ENCODE measurements at regions not wholly inside any gene's neighbourhood (a gene's known extent, or its start where the extent isn't known, plus 50 kb on each side); places are given as distances from the start of the nearest gene placed in this dataset.

- Histone ChIP-seq H3K79me2 (ENCODE audit: insufficient read depth) (no peaks in the 10 kb centered on the region), H3K4me2 (ENCODE audit: unreplicated experiment) (no peak overlapping the region), H3K9me2 (ENCODE audit: insufficient read depth) (no peaks in the 10 kb centered on the region), H3K4me1 (ENCODE audit: insufficient read depth) (no peaks in the 10 kb centered on the region), H3K9me3 (ENCODE audit: low read depth) (no peaks in the 10 kb centered on the region), H3K4me3 (no peak overlapping the region), H3K27ac (no peak overlapping the region), H3F3A (ENCODE audit: insufficient read depth) (no peaks in the 10 kb centered on the region), H3K36me3 (ENCODE audit: low read depth) (no peaks in the 10 kb centered on the region), H3K9ac (no peak overlapping the region), H3K27me3 (replicated peaks; ENCODE audit: insufficient read depth) (no peaks in the 10 kb centered on the region), H2AFZ (no peak overlapping the region), H4K20me1 (ENCODE audit: insufficient read depth) (no peaks in the 10 kb centered on the region)
- WGBS, 2 experiments (ENCODE audit: low coverage in 1 of 2, low lambda C conversion rate in 2 of 2, missing lambda C conversion rate in 2 of 2): 28 to 31% methylated on average over 31 to 32 of the region's 32 CpGs
- in situ Hi-C loops (cut with MboI): no loop called here
- TF ChIP-seq EZH2 (IDR thresholded peaks at IDR 0.05; ENCODE audit: insufficient read depth, poor library complexity, severe bottlenecking) (no peak), EZH2phosphoT487 (IDR thresholded peaks at IDR 0.05; ENCODE audit: insufficient read depth, low read depth) (no peak)
- no peak for DNase-seq
Measured at GRCh38 chr14:97033556-97034081, 236.4 kb downstream of the VRK1 start.

GRCh38 chr14:97036086-97036852 lies 239.1 kb downstream of the VRK1 start:
- in situ Hi-C loops (cut with MboI): no loop called here
- Histone ChIP-seq H3K9ac (no peak overlapping the region), H3K9me3 (ENCODE audit: low read depth) (no peaks in the 10 kb centered on the region), H2AFZ (no peak overlapping the region), H3K4me2 (ENCODE audit: unreplicated experiment) (no peak overlapping the region), H3K27ac (no peak overlapping the region), H3K9me2 (ENCODE audit: insufficient read depth) (no peaks in the 10 kb centered on the region), H3K36me3 (ENCODE audit: low read depth) (no peaks in the 10 kb centered on the region), H3K4me3 (no peak overlapping the region), H3F3A (ENCODE audit: insufficient read depth) (no peaks in the 10 kb centered on the region), H3K27me3 (replicated peaks; ENCODE audit: insufficient read depth) (no peaks in the 10 kb centered on the region), H3K4me1 (ENCODE audit: insufficient read depth) (no peaks in the 10 kb centered on the region), H4K20me1 (ENCODE audit: insufficient read depth) (no peaks in the 10 kb centered on the region), H3K79me2 (ENCODE audit: insufficient read depth) (no peaks in the 10 kb centered on the region)
- no peak for TF ChIP-seq EZH2 (IDR thresholded peaks at IDR 0.05; ENCODE audit: insufficient read depth, poor library complexity, severe bottlenecking)
- TF ChIP-seq EZH2phosphoT487 (IDR thresholded peaks at IDR 0.05; ENCODE audit: insufficient read depth, low read depth): no peak
- WGBS, 2 experiments (ENCODE audit: low coverage in 1 of 2, low lambda C conversion rate in 2 of 2, missing lambda C conversion rate in 2 of 2): 28 to 33% methylated on average over 16 of the region's 16 CpGs
- no peak for DNase-seq

GRCh38 chr14:97039717-97040363 lies 242.7 kb downstream of the VRK1 start:
- Histone ChIP-seq H3K27ac (no peak overlapping the region), H3K9ac (no peak overlapping the region), H3K4me1 (ENCODE audit: insufficient read depth) (no peaks in the 10 kb centered on the region), H3K36me3 (ENCODE audit: low read depth) (no peaks in the 10 kb centered on the region), H3K79me2 (ENCODE audit: insufficient read depth) (no peaks in the 10 kb centered on the region), H3K27me3 (replicated peaks; ENCODE audit: insufficient read depth) (no peaks in the 10 kb centered on the region), H3K4me3 (no peak overlapping the region), H3K9me3 (ENCODE audit: low read depth) (no peaks in the 10 kb centered on the region), H3K4me2 (ENCODE audit: unreplicated experiment) (no peak overlapping the region), H3F3A (ENCODE audit: insufficient read depth) (no peaks in the 10 kb centered on the region), H4K20me1 (ENCODE audit: insufficient read depth) (no peaks in the 10 kb centered on the region), H2AFZ (no peak overlapping the region), H3K9me2 (ENCODE audit: insufficient read depth) (no peaks in the 10 kb centered on the region)
- in situ Hi-C loops (cut with MboI): no loop called here
- WGBS, 2 experiments (ENCODE audit: low coverage in 1 of 2, low lambda C conversion rate in 2 of 2, missing lambda C conversion rate in 2 of 2): 13 to 24% methylated on average over 1 of the region's 1 CpG
- no peak for TF ChIP-seq EZH2phosphoT487 (IDR thresholded peaks at IDR 0.05; ENCODE audit: insufficient read depth, low read depth)
- TF ChIP-seq EZH2 (IDR thresholded peaks at IDR 0.05; ENCODE audit: insufficient read depth, poor library complexity, severe bottlenecking): no peak
- no peak for DNase-seq

GRCh38 chr14:97046967-97047366 lies 249.8 kb downstream of the VRK1 start:
- Histone ChIP-seq H3K4me3 (no peak overlapping the region), H2AFZ (no peak overlapping the region), H3K27me3 (replicated peaks; ENCODE audit: insufficient read depth) (no peaks in the 10 kb centered on the region), H3K9me2 (ENCODE audit: insufficient read depth) (no peaks in the 10 kb centered on the region), H3F3A (ENCODE audit: insufficient read depth) (no peaks in the 10 kb centered on the region), H3K36me3 (ENCODE audit: low read depth) (no peaks in the 10 kb centered on the region), H3K4me2 (ENCODE audit: unreplicated experiment) (no peak overlapping the region), H3K79me2 (ENCODE audit: insufficient read depth) (no peaks in the 10 kb centered on the region), H3K4me1 (ENCODE audit: insufficient read depth) (no peaks in the 10 kb centered on the region), H4K20me1 (ENCODE audit: insufficient read depth) (no peaks in the 10 kb centered on the region), H3K9me3 (ENCODE audit: low read depth) (no peaks in the 10 kb centered on the region), H3K9ac (no peak overlapping the region), H3K27ac (no peak overlapping the region)
- DNase-seq: no peak
- TF ChIP-seq EZH2phosphoT487 (IDR thresholded peaks at IDR 0.05; ENCODE audit: insufficient read depth, low read depth): no peak
- no peak for TF ChIP-seq EZH2 (IDR thresholded peaks at IDR 0.05; ENCODE audit: insufficient read depth, poor library complexity, severe bottlenecking)
- in situ Hi-C loops (cut with MboI): no loop called here
- WGBS, 2 experiments (ENCODE audit: low coverage in 1 of 2, low lambda C conversion rate in 2 of 2, missing lambda C conversion rate in 2 of 2): 37 to 39% methylated on average over 7 of the region's 7 CpGs

All from GM23248 (cell line).